Peyer's patch (tissue), 4 donors: ENCODE measurements at regions not wholly inside any gene's neighbourhood (a gene's known extent, or its start where the extent isn't known, plus 50 kb on each side); places are given as distances from the start of the nearest gene placed in this dataset.

ENCODE experiments used
- CTCF ChIP-seq, 6 experiments: fragments of 450-650 bp in 4 of 6; fragments of 200-600 bp in 2 of 6; sonication (generic) in 1 of 6; IDR thresholded peaks; one replicate each; pipeline ENCODE4 v1.5.1; 2017 to 2019; ENCODE audit warnings: antibody characterized with exemption in 6 of 6, mild to moderate bottlenecking in 3 of 6, moderate library complexity in 1 of 6
- POLR2A ChIP-seq, 2 donors: fragments of 450-650 bp; IDR thresholded peaks; one replicate each; pipeline ENCODE4 v1.5.1; 2017; ENCODE audit warnings: antibody characterized with exemption in 2 of 2, mild to moderate bottlenecking in 2 of 2, moderate library complexity in 2 of 2

DNA sequence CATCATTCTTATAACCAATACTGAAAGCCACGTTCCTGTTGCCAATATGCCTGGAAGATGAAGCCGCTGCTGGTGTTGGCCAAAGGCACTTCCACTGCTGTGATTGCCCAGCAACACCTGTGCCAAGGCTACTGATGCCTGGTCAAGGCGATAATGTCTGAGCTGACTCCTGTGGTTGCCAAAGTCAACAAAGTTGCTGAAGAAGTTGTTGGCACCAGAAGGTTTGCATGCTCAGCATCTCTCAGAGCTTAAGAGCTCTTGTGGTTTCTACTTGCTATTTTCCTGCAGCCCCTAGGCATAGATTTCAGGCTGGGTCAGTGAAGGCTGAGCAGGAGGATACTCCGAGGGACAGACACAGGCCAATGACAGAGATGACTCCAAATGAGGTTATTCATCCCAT, 63.4 kb upstream of the RAB3GAP2 start:
- TF ChIP-seq CTCF (IDR thresholded peaks at IDR 0.05) (no peak), POLR2A (IDR thresholded peaks at IDR 0.05) (no peak)
